ENCODE measurements at regions not wholly inside any gene's neighbourhood (a gene's known extent, or its start where the extent isn't known, plus 50 kb on each side); places are given as distances from the start of the nearest gene placed in this dataset.

- no peaks in the 10 kb centered on the region for H3K9me3 ChIP-seq
- TF ChIP-seq, protein P1, sequence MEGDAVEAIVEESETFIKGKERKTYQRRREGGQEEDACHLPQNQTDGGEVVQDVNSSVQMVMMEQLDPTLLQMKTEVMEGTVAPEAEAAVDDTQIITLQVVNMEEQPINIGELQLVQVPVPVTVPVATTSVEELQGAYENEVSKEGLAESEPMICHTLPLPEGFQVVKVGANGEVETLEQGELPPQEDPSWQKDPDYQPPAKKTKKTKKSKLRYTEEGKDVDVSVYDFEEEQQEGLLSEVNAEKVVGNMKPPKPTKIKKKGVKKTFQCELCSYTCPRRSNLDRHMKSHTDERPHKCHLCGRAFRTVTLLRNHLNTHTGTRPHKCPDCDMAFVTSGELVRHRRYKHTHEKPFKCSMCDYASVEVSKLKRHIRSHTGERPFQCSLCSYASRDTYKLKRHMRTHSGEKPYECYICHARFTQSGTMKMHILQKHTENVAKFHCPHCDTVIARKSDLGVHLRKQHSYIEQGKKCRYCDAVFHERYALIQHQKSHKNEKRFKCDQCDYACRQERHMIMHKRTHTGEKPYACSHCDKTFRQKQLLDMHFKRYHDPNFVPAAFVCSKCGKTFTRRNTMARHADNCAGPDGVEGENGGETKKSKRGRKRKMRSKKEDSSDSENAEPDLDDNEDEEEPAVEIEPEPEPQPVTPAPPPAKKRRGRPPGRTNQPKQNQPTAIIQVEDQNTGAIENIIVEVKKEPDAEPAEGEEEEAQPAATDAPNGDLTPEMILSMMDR (IDR thresholded peaks at IDR 0.05) = no peak
- H3K36me3 ChIP-seq = no peaks in the 10 kb centered on the region
- no peaks in the 10 kb centered on the region for H3K4me1 ChIP-seq (ENCODE audit: control insufficient read depth in 1 of 2, insufficient read depth in 1 of 2, low read depth in 1 of 2, low read length in 1 of 2)
- no peaks in the 10 kb centered on the region for H3K27me3 ChIP-seq
- no peak overlapping the region for H3K4me3 ChIP-seq (ENCODE audit: low read depth in 1 of 2, low read length in 1 of 2)
- no peak overlapping the region for H3K27ac ChIP-seq
These were observed 527.3 kb downstream of the DACH1 start for GRCh38 chr13:71339736-71340135.

GRCh38 chr13:71339005-71339404, 528.0 kb downstream of the DACH1 start:
- TF ChIP-seq, protein P1 (IDR thresholded peaks at IDR 0.05) = no peak
- H3K9me3 ChIP-seq = no peaks in the 10 kb centered on the region
- no peak overlapping the region for H3K4me3 ChIP-seq (ENCODE audit: low read depth in 1 of 2, low read length in 1 of 2)
- no peaks in the 10 kb centered on the region for H3K27me3 ChIP-seq
- H3K4me1 ChIP-seq (ENCODE audit: control insufficient read depth in 1 of 2, insufficient read depth in 1 of 2, low read depth in 1 of 2, low read length in 1 of 2) = no peaks in the 10 kb centered on the region
- no peak overlapping the region for H3K27ac ChIP-seq
- H3K36me3 ChIP-seq = no peaks in the 10 kb centered on the region

DNA sequence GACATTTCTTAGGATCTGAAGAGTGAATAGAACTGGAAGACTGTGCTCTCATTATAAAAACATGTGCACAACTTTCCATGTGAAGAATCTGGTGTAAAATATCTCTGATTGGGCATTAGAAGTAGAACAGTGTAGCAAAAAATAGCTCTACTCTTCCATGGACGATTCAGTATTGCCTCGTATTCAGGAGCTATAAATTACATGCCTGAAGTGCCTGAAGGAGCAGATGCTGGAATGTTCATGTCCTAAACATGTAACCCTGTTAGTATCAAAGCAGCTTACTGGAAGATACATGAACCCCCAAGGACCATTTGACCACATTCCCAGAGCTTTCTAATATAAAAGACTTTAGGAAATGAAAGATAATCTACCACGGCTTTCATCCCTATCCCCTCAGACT, 528.9 kb downstream of the DACH1 start:
- Histone ChIP-seq H3K9me3 (no peaks in the 10 kb centered on the region), H3K36me3 (no peaks in the 10 kb centered on the region), H3K27me3 (no peaks in the 10 kb centered on the region), H3K27ac (no peak overlapping the region), H3K4me1 (ENCODE audit: control insufficient read depth in 1 of 2, insufficient read depth in 1 of 2, low read depth in 1 of 2, low read length in 1 of 2) (no peaks in the 10 kb centered on the region), H3K4me3 (ENCODE audit: low read depth in 1 of 2, low read length in 1 of 2) (no peak overlapping the region)
- TF ChIP-seq, protein P1 (IDR thresholded peaks at IDR 0.05) = no peak

DNA sequence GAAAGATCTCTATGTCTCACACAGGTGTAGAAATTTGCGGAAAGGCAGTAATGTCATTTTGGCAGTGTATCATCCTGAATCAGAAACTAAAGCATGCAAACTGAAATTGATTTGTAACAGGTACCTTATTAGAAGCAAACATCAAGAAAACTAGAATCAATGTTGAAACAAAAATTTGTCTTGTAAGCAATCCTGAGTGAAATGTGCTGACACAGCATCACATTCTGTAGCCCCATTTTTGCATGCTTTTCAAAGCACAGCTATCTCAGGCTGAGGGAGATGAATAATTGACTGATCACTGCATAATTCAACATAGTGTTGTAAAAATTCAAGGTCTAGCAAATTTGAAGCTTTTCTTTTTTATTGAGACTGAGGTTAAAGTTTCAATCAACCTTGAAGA, 539.7 kb downstream of the DACH1 start:
- H3K4me1 ChIP-seq (ENCODE audit: control insufficient read depth in 1 of 2, insufficient read depth in 1 of 2, low read depth in 1 of 2, low read length in 1 of 2) = no peaks in the 10 kb centered on the region
- no peak overlapping the region for H3K27ac ChIP-seq
- H3K36me3 ChIP-seq = no peaks in the 10 kb centered on the region
- TF ChIP-seq, protein P1 (IDR thresholded peaks at IDR 0.05) = no peak
- no peaks in the 10 kb centered on the region for H3K9me3 ChIP-seq
- H3K4me3 ChIP-seq (ENCODE audit: low read depth in 1 of 2, low read length in 1 of 2) = no peak overlapping the region
- H3K27me3 ChIP-seq = no peaks in the 10 kb centered on the region

DNA sequence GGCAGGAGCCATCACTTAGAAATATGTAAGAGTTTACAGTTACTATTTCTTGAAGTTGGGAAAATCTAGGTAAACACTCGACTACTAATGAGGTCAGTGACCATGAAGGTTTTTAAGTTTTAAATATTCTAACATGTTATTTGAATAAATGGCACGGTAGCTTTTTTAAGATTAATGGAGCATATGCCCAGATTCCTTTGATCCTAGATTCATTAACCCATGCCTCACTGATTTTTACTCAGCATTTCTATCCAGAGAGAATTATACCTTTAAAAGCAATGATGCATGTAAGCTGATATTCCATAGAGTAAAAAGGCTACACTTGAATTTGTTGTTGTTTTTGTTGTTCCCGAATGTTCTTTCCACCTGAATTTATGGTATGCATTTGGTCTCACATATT, 541.4 kb downstream of the DACH1 start:
- Histone ChIP-seq H3K27ac (no peak overlapping the region), H3K4me1 (ENCODE audit: control insufficient read depth in 1 of 2, insufficient read depth in 1 of 2, low read depth in 1 of 2, low read length in 1 of 2) (no peaks in the 10 kb centered on the region), H3K27me3 (no peaks in the 10 kb centered on the region), H3K36me3 (no peaks in the 10 kb centered on the region), H3K4me3 (ENCODE audit: low read depth in 1 of 2, low read length in 1 of 2) (no peak overlapping the region), H3K9me3 (no peaks in the 10 kb centered on the region)
- TF ChIP-seq, protein P1 (IDR thresholded peaks at IDR 0.05) = no peak

DNA sequence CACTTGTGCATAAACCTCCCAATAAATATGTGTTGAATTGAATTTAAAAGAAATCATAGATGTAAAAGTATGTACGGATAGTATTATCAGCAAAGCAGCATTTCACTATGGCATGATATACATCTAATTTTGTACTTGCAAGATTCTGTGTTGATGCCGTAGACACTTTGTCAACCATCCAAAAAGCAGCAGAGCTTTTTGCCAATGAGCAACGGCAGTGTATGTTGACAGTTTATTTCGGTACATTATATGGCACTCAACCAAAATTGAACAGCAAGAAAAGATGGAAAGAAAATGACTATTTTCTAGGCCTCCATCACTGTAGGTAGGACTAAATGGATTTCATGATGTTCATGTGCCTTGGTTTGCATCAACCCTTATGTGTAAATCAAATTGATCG, 543.7 kb downstream of the DACH1 start:
- no peaks in the 10 kb centered on the region for H3K27me3 ChIP-seq
- H3K9me3 ChIP-seq = no peaks in the 10 kb centered on the region
- no peaks in the 10 kb centered on the region for H3K36me3 ChIP-seq
- no peak overlapping the region for H3K27ac ChIP-seq
- TF ChIP-seq, protein P1 (IDR thresholded peaks at IDR 0.05) = no peak
- no peaks in the 10 kb centered on the region for H3K4me1 ChIP-seq (ENCODE audit: control insufficient read depth in 1 of 2, insufficient read depth in 1 of 2, low read depth in 1 of 2, low read length in 1 of 2)
- H3K4me3 ChIP-seq (ENCODE audit: low read depth in 1 of 2, low read length in 1 of 2) = no peak overlapping the region
